HCT116 (cell line): ENCODE measurements at regions not wholly inside any gene's neighbourhood (a gene's known extent, or its start where the extent isn't known, plus 50 kb on each side); places are given as distances from the start of the nearest gene placed in this dataset.

Source experiments
- ATAC-seq: fragments of 200-7000 bp; cut with Tn5 transposase; 2 replicates; pipeline ENCODE4 v1.9.1; 2020; ENCODE audit warnings: mild to moderate bottlenecking, moderate library complexity
- BruUV-seq: library from RNA; stranded (reverse); fragments of 400-500 nt; replicated peaks from 2 replicates; lab custom pipeline; 2021; lab: Mats Ljungman, UMichigan
- CTCF ChIA-PET: fragments of 300-600 bp; sonication (Branson Sonifier 250); formaldehyde crosslinking; loops from one replicate; lab custom pipeline; 2021; ENCODE audit warnings: antibody characterized with exemption; lab: Charles Lee
- POLR2A ChIA-PET: fragments of 300-600, 350-600 bp; sonication (Branson Sonifier 250); formaldehyde crosslinking; loops from one replicate; lab custom pipeline; 2021; ENCODE audit warnings: antibody characterized with exemption; lab: Charles Lee
- RAD21 ChIA-PET, 2 experiments: fragments of 300-600 bp; sonication (Branson Sonifier 250); formaldehyde crosslinking; loops; one replicate each; lab custom pipeline; 2023; ENCODE audit warnings: low total read pairs in 2 of 2; ENCODE audit not compliant: uncharacterized antibody in 2 of 2, unreplicated experiment in 2 of 2, low non-redundant PET in 1 of 2; lab: Charles Lee
- DNase-seq: peaks from one replicate; pipeline ENCODE4 v3.0.0-alpha.2; 2010; ENCODE audit warnings: low read depth, low spot score
- H2AFZ ChIP-seq: fragments of 200-600 bp; shearing (Covaris generic), sonication (generic); 2 replicates; pipeline ENCODE4 v1.6.1; 2017; ENCODE audit warnings: low read depth, mixed run types, mixed read lengths, antibody characterized with exemption, low read length; ENCODE audit not compliant: poor library complexity, severe bottlenecking
- H3K27ac ChIP-seq: 2 replicates; pipeline ENCODE4 v1.5.1; 2012; ENCODE audit warnings: low read depth, low read length
- H3K27me3 ChIP-seq: fragments of 200-600 bp; sonication (generic); 2 replicates; pipeline ENCODE4 v1.6.1; 2016; ENCODE audit warnings: mixed run types, low read length, mixed read lengths; ENCODE audit not compliant: insufficient read depth
- H3K36me3 ChIP-seq, 2 experiments: fragments of 200-500 bp in 1 of 2; fragments of 200-600 bp in 1 of 2; sonication (Bioruptor generic) in 1 of 2; sonication (generic) in 1 of 2; 2 replicates each; pipeline versions ENCODE4 v1.5.1 to v1.6.1; 2014 to 2016; ENCODE audit warnings: low read length in 2 of 2, inconsistent platforms in 1 of 2, mixed read lengths in 1 of 2, mixed run types in 1 of 2; ENCODE audit not compliant: insufficient read depth in 2 of 2, control insufficient read depth in 1 of 2
- H3K4me1 ChIP-seq, 2 experiments: fragments of 200-600 bp in 1 of 2; sonication (generic) in 1 of 2; 2 replicates each; pipeline versions ENCODE4 v1.5.1 to v1.6.1; 2012 to 2017; ENCODE audit warnings: low read length in 2 of 2, inconsistent platforms in 1 of 2, mild to moderate bottlenecking in 1 of 2, mixed read lengths in 1 of 2, mixed run types in 1 of 2, moderate library complexity in 1 of 2; ENCODE audit not compliant: insufficient read depth in 2 of 2, control insufficient read depth in 1 of 2
- H3K4me2 ChIP-seq: fragments of 200-600 bp; sonication (generic); 2 replicates; pipeline ENCODE4 v1.6.1; 2017; ENCODE audit warnings: mixed run types, low read length, mixed read lengths
- H3K4me3 ChIP-seq, 2 experiments: fragments of 200-600 bp in 1 of 2; sonication (generic) in 1 of 2; replicated peaks in 1 of 2; 2 replicates each; pipeline ENCODE4 v1.5.1; 2011 to 2016; ENCODE audit warnings: low read length in 2 of 2, control low read depth in 1 of 2, low read depth in 1 of 2, mild to moderate bottlenecking in 1 of 2, mixed read lengths in 1 of 2, mixed run types in 1 of 2
- H3K79me2 ChIP-seq: fragments of 200-600 bp; sonication (generic); 2 replicates; pipeline ENCODE4 v1.6.1; 2017; ENCODE audit warnings: mild to moderate bottlenecking, mixed run types, low read length, moderate library complexity, mixed read lengths; ENCODE audit not compliant: insufficient read depth
- H3K9ac ChIP-seq: fragments of 200-600 bp; sonication (generic); 2 replicates; pipeline ENCODE4 v1.6.1; 2016; ENCODE audit warnings: low read length, mixed read lengths
- H3K9me2 ChIP-seq: fragments of 200-600 bp; sonication (generic), shearing (Covaris generic); 2 replicates; pipeline ENCODE4 v1.6.1; 2017; ENCODE audit warnings: mixed run types, mild to moderate bottlenecking, moderate library complexity; ENCODE audit not compliant: insufficient read depth
- H3K9me3 ChIP-seq, 2 experiments: fragments of 200-500 bp in 1 of 2; fragments of 200-600 bp in 1 of 2; sonication (Bioruptor generic) in 1 of 2; sonication (generic) in 1 of 2; 2 replicates each; pipeline ENCODE4 v1.6.1; 2014 to 2017; ENCODE audit warnings: low read length in 2 of 2, mixed read lengths in 2 of 2, inconsistent platforms in 1 of 2, low read depth in 1 of 2, mild to moderate bottlenecking in 1 of 2, mixed run types in 1 of 2, moderate library complexity in 1 of 2; ENCODE audit not compliant: control insufficient read depth in 1 of 2, insufficient read depth in 1 of 2
- H4K20me1 ChIP-seq: fragments of 200-600 bp; sonication (generic), shearing (Covaris generic); 2 replicates; pipeline ENCODE4 v1.6.1; 2017; ENCODE audit warnings: mixed run types, mild to moderate bottlenecking, moderate library complexity; ENCODE audit not compliant: insufficient read depth
- EGR1 ChIP-seq: IDR thresholded peaks from 2 replicates; pipeline ENCODE4 v1.6.1; 2012; ENCODE audit warnings: low read depth
- ELF1 ChIP-seq: IDR thresholded peaks from 2 replicates; pipeline ENCODE4 v1.6.1; 2012; ENCODE audit warnings: low read depth, borderline replicate concordance
- EZH2phosphoT487 ChIP-seq: fragments of 200-600 bp; IDR thresholded peaks from 2 replicates; pipeline ENCODE4 v1.6.1; 2018; ENCODE audit warnings: antibody characterized with exemption, borderline replicate concordance
- FOSL1 ChIP-seq: IDR thresholded peaks from 2 replicates; pipeline ENCODE4 v1.6.1; 2012; ENCODE audit warnings: low read depth
- MAX ChIP-seq: IDR thresholded peaks from 2 replicates; pipeline ENCODE4 v1.6.1; 2012
- SIN3A ChIP-seq: IDR thresholded peaks from 2 replicates; pipeline ENCODE4 v1.6.1; 2012; ENCODE audit warnings: low read depth
- SP1 ChIP-seq: IDR thresholded peaks from 2 replicates; pipeline ENCODE4 v1.6.1; 2012; ENCODE audit warnings: low read depth
- ZBTB33 ChIP-seq: IDR thresholded peaks from 2 replicates; pipeline ENCODE4 v1.6.1; 2011; ENCODE audit warnings: mild to moderate bottlenecking, low read length, moderate library complexity; ENCODE audit not compliant: insufficient replicate concordance; ENCODE audit errors: extremely low read depth
- ZFX ChIP-seq: fragments of 450-650 bp; IDR thresholded peaks from 2 replicates; pipeline ENCODE4 v1.6.1; 2017
- intact Hi-C: fragments of 100-400 bp; cut with micrococcal nuclease; formaldehyde crosslinking; loops from 2 replicates; pipeline ENCODE4 v1.10.0; 2022
- TF ChIP-seq, protein P1 (sequence below): IDR thresholded peaks from 2 replicates; pipeline ENCODE4 v1.6.1; 2012
- TF ChIP-seq, protein P2 (sequence below): IDR thresholded peaks from 2 replicates; pipeline ENCODE4 v1.6.1; 2012; ENCODE audit warnings: low read depth

DNA sequence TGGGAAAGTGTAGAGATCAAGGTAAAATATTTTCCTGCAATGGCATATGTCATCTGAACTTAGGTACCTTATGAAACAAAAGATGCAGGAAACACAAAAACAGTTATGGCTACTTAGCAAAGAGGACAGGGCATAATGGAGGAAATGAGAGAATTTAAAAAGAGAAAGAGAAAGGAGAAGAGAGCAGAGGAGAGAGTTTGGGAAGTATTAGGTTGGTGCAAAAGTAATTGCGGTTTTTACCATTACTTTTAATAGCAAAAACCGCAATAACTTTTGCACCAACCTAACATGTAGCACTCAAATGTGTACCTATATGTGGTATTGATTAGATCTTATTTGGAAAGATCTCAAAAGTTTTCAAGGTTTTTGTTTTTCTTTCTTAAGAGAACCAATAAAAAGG lies 160.1 kb upstream of the ACTBL2 start:
- CTCF ChIA-PET: no interaction called here
- BruUV-seq: no TSS peak
- H3K9ac ChIP-seq: no peak overlapping the region

More for the DNA sequence above, 160.1 kb upstream of the ACTBL2 start:
- Histone ChIP-seq H4K20me1 (no peaks in the 10 kb centered on the region), H2AFZ (no peak overlapping the region), H3K36me3 (no peaks in the 10 kb centered on the region), H3K9me3 (no peaks in the 10 kb centered on the region), H3K9me2 (no peaks in the 10 kb centered on the region), H3K27ac (no peak overlapping the region), H3K4me2 (no peak overlapping the region), H3K4me3 (no peak overlapping the region), H3K79me2 (no peaks in the 10 kb centered on the region), H3K4me1 (no peaks in the 10 kb centered on the region), H3K27me3 (no peaks in the 10 kb centered on the region)
- RAD21 ChIA-PET: no interaction called here
- POLR2A ChIA-PET: no interaction called here
- DNase-seq (no peak), ATAC-seq (no peak)
- no peak for TF ChIP-seq EZH2phosphoT487
- TF ChIP-seq EGR1: no peak
- TF ChIP-seq, protein P1, sequence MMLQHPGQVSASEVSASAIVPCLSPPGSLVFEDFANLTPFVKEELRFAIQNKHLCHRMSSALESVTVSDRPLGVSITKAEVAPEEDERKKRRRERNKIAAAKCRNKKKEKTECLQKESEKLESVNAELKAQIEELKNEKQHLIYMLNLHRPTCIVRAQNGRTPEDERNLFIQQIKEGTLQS: no peak
- no peak for TF ChIP-seq ZBTB33
- TF ChIP-seq, protein P2, sequence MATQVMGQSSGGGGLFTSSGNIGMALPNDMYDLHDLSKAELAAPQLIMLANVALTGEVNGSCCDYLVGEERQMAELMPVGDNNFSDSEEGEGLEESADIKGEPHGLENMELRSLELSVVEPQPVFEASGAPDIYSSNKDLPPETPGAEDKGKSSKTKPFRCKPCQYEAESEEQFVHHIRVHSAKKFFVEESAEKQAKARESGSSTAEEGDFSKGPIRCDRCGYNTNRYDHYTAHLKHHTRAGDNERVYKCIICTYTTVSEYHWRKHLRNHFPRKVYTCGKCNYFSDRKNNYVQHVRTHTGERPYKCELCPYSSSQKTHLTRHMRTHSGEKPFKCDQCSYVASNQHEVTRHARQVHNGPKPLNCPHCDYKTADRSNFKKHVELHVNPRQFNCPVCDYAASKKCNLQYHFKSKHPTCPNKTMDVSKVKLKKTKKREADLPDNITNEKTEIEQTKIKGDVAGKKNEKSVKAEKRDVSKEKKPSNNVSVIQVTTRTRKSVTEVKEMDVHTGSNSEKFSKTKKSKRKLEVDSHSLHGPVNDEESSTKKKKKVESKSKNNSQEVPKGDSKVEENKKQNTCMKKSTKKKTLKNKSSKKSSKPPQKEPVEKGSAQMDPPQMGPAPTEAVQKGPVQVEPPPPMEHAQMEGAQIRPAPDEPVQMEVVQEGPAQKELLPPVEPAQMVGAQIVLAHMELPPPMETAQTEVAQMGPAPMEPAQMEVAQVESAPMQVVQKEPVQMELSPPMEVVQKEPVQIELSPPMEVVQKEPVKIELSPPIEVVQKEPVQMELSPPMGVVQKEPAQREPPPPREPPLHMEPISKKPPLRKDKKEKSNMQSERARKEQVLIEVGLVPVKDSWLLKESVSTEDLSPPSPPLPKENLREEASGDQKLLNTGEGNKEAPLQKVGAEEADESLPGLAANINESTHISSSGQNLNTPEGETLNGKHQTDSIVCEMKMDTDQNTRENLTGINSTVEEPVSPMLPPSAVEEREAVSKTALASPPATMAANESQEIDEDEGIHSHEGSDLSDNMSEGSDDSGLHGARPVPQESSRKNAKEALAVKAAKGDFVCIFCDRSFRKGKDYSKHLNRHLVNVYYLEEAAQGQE: no peak
- no peak for TF ChIP-seq ZFX
- no peak for TF ChIP-seq MAX
- no peak for TF ChIP-seq SIN3A
- TF ChIP-seq ELF1: no peak
- no peak for TF ChIP-seq SP1
- no peak for TF ChIP-seq FOSL1
- intact Hi-C loops: no loop called here
